A549 (cell line): ENCODE measurements at regions not wholly inside any gene's neighbourhood (a gene's known extent, or its start where the extent isn't known, plus 50 kb on each side); places are given as distances from the start of the nearest gene placed in this dataset.

Source experiments
- ATAC-seq, 2 experiments: fragments of 200-7000 bp in 1 of 2; fragments of >200 bp in 1 of 2; cut with Nextera tagmentation in 1 of 2; cut with Tn5 transposase in 1 of 2; 3 replicates each; pipeline versions ENCODE4 v1.8.0 to v1.9.1; 2018 to 2020; ENCODE audit warnings: mild to moderate bottlenecking in 1 of 2, moderate library complexity in 1 of 2
- CTCF ChIA-PET: fragments of 300-600 bp; sonication (Branson Sonifier 250); formaldehyde crosslinking; extraction: SDS; loops from one replicate; lab custom pipeline; 2021; ENCODE audit warnings: antibody characterized with exemption, inconsistent platforms; lab: Yijun Ruan, JAX
- POLR2A ChIA-PET: fragments of 350-600 bp; formaldehyde crosslinking; extraction: SDS; loops from one replicate; lab custom pipeline; 2021; ENCODE audit warnings: antibody characterized with exemption, inconsistent platforms; lab: Yijun Ruan, JAX
- DNase-seq, 2 experiments: peaks; one replicate each; pipeline versions ENCODE4 v3.0.0 to v3.0.0-alpha.2; 2011 to 2016; ENCODE audit warnings: low read depth in 1 of 2, low spot score in 1 of 2
- FAIRE-seq: peaks from 2 replicates; lab custom pipeline; 2011; peaks lifted over from hg19 to GRCh38; lab: Jason Lieb, UNC
- H3K27ac ChIP-seq, 2 experiments: fragments of >200 bp; sonication (Bioruptor Twin); formaldehyde crosslinking; 3 replicates each; pipeline ENCODE4 v1.5.1; 2016 to 2017
- H3K4me1 ChIP-seq: fragments of >200 bp; sonication (Bioruptor Twin); formaldehyde crosslinking; 3 replicates; pipeline ENCODE4 v1.6.1; 2016
- H3K4me2 ChIP-seq: fragments of >200 bp; sonication (Bioruptor Twin); formaldehyde crosslinking; 3 replicates; pipeline ENCODE4 v1.6.1; 2016
- H3K4me3 ChIP-seq: fragments of >200 bp; sonication (Bioruptor Twin); formaldehyde crosslinking; 3 replicates; pipeline ENCODE4 v1.5.1; 2016
- H3K9me3 ChIP-seq: fragments of >200 bp; sonication (Bioruptor Twin); formaldehyde crosslinking; 3 replicates; pipeline ENCODE4 v1.6.1; 2016
- EHMT2 ChIP-seq: fragments of 200-600 bp; sonication (generic); IDR thresholded peaks from 2 replicates; pipeline ENCODE4 v1.6.1; 2016; ENCODE audit warnings: antibody characterized with exemption, low read depth, mild to moderate bottlenecking, moderate library complexity
- FOSL2 ChIP-seq, 2 experiments: fragments of 450-650 bp in 1 of 2; fragments of >200 bp in 1 of 2; sonication (Bioruptor Twin) in 1 of 2; formaldehyde crosslinking; IDR thresholded peaks; 2 replicates each; pipeline versions ENCODE4 v1.5.0 to v1.6.1; 2016 to 2020; ENCODE audit warnings: mild to moderate bottlenecking in 1 of 2, moderate library complexity in 1 of 2
- GATA3 ChIP-seq: IDR thresholded peaks from 2 replicates; pipeline ENCODE4 v1.6.1; 2012; ENCODE audit warnings: borderline replicate concordance
- HOXA7 ChIP-seq: fragments of 250-450 bp; sonication (Bioruptor Pico); IDR thresholded peaks from 2 replicates; pipeline ENCODE4 v1.5.0; 2020; ENCODE audit warnings: mild to moderate bottlenecking, moderate library complexity
- JUN ChIP-seq, 2 experiments: fragments of >200 bp; sonication (Bioruptor Twin); formaldehyde crosslinking; IDR thresholded peaks; 2 replicates in 1 of 2; 3 replicates in 1 of 2; pipeline ENCODE4 v1.6.1; 2016 to 2017
- MAZ ChIP-seq: fragments of 150-350 bp; IDR thresholded peaks from 2 replicates; pipeline ENCODE4 v1.6.1; 2014; ENCODE audit warnings: antibody characterized with exemption, low read depth, low read length, borderline replicate concordance
- RAD21 ChIP-seq, 2 experiments: fragments of >200 bp in 1 of 2; sonication (Bioruptor Twin) in 1 of 2; formaldehyde crosslinking in 1 of 2; IDR thresholded peaks in 1 of 2; conservative IDR thresholded peaks in 1 of 2; 2 replicates in 1 of 2; 3 replicates in 1 of 2; pipeline ENCODE4 v1.6.1; 2012 to 2018; ENCODE audit warnings: inconsistent platforms in 1 of 2
- RNF2 ChIP-seq: fragments of 200-600 bp; sonication (generic); IDR thresholded peaks from 2 replicates; pipeline ENCODE4 v1.6.1; 2016; ENCODE audit warnings: low read depth, mild to moderate bottlenecking, antibody characterized with exemption, moderate library complexity, borderline replicate concordance
- SMC3 ChIP-seq: fragments of >200 bp; sonication (Bioruptor Twin); formaldehyde crosslinking; IDR thresholded peaks from 3 replicates; pipeline ENCODE4 v1.6.1; 2018; ENCODE audit warnings: inconsistent platforms
- SREBF2 ChIP-seq: fragments of 450-650 bp; IDR thresholded peaks from 2 replicates; pipeline ENCODE4 v1.6.1; 2014; ENCODE audit warnings: mild to moderate bottlenecking, moderate library complexity
- TFCP2L1 ChIP-seq: fragments of 250-450 bp; sonication (Bioruptor Pico); IDR thresholded peaks from 2 replicates; pipeline ENCODE4 v1.5.0; 2021; ENCODE audit warnings: mild to moderate bottlenecking
- TP53 ChIP-seq: fragments of 250-450 bp; sonication (Bioruptor Pico); IDR thresholded peaks from 2 replicates; pipeline ENCODE4 v1.5.0; 2021; ENCODE audit warnings: mild to moderate bottlenecking, moderate library complexity
- ZC3H11A ChIP-seq: fragments of 450-650 bp; IDR thresholded peaks from 2 replicates; pipeline ENCODE4 v1.6.1; 2014; ENCODE audit warnings: antibody characterized with exemption, mild to moderate bottlenecking
- ZNF302 ChIP-seq: fragments of 250-450 bp; sonication (Bioruptor Pico); IDR thresholded peaks from 2 replicates; pipeline ENCODE4 v1.9.0; 2021; ENCODE audit warnings: inconsistent platforms, mild to moderate bottlenecking, moderate library complexity
- WGBS: methylation state at CpG from one replicate; pipeline ENCODE4 v1.1.6; 2017; ENCODE audit errors: missing lambda C conversion rate; 5-methylcytosine and 5-hydroxymethylcytosine counted together
- TF ChIP-seq, protein P1 (sequence below): fragments of >200 bp; sonication (Bioruptor Twin); formaldehyde crosslinking; IDR thresholded peaks from 3 replicates; pipeline ENCODE4 v1.5.1; 2016

DNA sequence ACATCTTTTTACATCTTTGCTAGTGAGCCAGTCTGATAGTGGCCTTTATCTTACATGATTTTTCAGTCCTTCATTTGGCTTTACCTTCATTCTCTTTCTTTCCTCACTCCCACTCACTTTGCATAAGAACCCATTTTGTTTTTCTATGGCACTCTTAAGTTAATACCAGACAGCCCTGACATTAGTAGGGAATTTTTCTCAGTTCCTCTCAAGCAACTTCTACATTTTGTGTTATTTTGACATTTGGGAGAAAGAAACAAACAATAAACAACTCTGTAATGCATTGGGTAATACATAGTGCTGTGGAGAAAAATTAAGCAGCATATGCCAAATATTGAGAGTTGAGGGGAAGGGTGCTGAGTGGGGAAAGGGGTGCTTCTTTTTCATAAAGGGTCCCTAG lies 524.1 kb upstream of the JAG1 start (continued):
- TF ChIP-seq TP53 (CRISPR knock-in tag): no peak
- TF ChIP-seq SMC3: no peak

DNA sequence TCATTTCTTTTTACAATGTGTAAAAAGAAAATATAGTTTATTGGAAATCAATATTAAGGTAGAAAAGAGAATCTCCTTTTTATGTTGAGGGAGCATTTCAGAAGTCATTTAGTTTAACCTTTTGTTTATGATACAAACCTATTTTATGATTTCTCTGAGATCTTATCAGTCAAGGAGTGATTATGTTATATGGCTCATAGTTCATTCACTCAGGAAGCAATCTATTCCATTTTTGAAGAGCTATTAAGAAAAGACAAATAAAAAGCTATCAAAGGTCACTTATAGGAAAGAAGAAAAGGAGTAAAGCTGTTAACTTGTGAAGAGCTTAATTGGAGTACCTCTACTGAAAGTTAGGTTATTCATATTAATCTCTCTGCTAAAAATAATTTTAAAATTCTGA lies 526.6 kb upstream of the JAG1 start:
- no peaks in the 10 kb centered on the region for H3K9me3 ChIP-seq
- peak overlapping the region; percentile 4; the same call in 2 of the 3 replicates for H3K4me2 ChIP-seq
- no peak for ATAC-seq
- POLR2A ChIA-PET: no interaction called here
- H3K4me3 ChIP-seq: no peak overlapping the region
- no peak overlapping the region for H3K27ac ChIP-seq
- no peak for DNase-seq
- peaks cover 29% of the 10 kb centered on the region for H3K4me1 ChIP-seq
- CTCF ChIA-PET: no interaction called here
- TF ChIP-seq GATA3: 0 out of 2 replicates have a peak, but pooled peaks have one; percentile 22
- TF ChIP-seq EHMT2: no peak
- TF ChIP-seq ZNF302 (CRISPR knock-in tag): no peak
- TF ChIP-seq, all 56 proteins: peak for 1
- peak; percentile 84 for FAIRE-seq

DNA sequence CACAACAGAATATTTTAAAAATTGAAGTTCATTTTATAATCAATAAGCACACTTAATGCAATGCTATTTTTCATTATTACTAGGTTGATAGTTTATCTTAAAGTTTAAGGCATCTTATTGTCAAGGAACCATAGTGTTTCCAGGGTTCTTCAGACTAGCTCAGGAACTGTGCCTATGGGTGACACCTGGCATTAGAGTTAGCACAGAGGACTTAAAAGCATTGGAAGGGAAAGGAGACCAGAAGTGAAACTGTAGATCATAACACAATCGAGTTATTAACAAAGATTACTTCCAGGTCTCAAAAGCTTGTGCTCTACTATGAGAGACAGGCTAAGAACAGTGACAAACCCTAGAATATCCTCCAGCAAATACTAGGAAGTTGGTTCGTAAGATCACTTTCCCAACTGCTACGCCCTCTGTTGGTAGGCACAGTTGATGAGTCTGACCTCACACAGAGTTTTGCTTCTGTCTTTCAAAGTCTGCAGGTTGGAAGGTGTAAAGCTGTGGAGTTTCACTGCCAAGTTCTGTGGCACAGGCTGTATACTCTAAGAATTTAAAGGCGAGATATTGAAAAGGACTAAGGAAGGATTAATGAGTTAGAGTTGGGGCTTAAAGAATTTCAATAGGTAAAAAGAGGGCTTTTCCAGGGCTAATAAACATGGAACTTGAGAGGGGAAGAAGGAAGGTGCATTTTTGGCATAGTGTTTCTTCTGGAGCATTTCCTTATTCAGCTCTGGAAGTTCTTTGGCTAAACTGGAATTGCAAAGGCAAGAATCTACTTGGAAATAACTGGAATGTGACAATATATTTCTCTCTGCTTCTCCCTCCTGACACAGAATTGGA lies 531.3 kb upstream of the JAG1 start:
- ATAC-seq: peak; percentile 62 to 76
- CTCF ChIA-PET: interaction anchor here (0.5 to 4.5 kb wide), 65 partner anchors 8 to 1227 kb away, joined by 3 to 53 read pairs (median 3); partner anchors contain the start of gene JAG1
- DNase-seq: peak; percentile 53 to 89
- 10% methylated on average over 4 of the region's 4 CpGs for WGBS
- no peak overlapping the region for H3K4me3 ChIP-seq
- H3K27ac ChIP-seq: peak overlapping the region; percentile 82 to 87
- POLR2A ChIA-PET: interaction anchor here (0.7 to 4.4 kb wide), 2 partner anchors 355 to 532 kb away, joined by 3 to 79 read pairs; partner anchors contain the start of gene JAG1
- peak overlapping the region; percentile 22; the same call in 2 of the 3 replicates for H3K4me2 ChIP-seq
- peaks cover 61% of the 10 kb centered on the region for H3K4me1 ChIP-seq
- peak; percentile 100 for FAIRE-seq
- H3K9me3 ChIP-seq: no peaks in the 10 kb centered on the region
- TF ChIP-seq, protein P1, sequence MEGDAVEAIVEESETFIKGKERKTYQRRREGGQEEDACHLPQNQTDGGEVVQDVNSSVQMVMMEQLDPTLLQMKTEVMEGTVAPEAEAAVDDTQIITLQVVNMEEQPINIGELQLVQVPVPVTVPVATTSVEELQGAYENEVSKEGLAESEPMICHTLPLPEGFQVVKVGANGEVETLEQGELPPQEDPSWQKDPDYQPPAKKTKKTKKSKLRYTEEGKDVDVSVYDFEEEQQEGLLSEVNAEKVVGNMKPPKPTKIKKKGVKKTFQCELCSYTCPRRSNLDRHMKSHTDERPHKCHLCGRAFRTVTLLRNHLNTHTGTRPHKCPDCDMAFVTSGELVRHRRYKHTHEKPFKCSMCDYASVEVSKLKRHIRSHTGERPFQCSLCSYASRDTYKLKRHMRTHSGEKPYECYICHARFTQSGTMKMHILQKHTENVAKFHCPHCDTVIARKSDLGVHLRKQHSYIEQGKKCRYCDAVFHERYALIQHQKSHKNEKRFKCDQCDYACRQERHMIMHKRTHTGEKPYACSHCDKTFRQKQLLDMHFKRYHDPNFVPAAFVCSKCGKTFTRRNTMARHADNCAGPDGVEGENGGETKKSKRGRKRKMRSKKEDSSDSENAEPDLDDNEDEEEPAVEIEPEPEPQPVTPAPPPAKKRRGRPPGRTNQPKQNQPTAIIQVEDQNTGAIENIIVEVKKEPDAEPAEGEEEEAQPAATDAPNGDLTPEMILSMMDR: peak; percentile 89
- no peak for TF ChIP-seq TFCP2L1
- peak; percentile 90 for TF ChIP-seq SMC3
- TF ChIP-seq RAD21 (conservative IDR thresholded peaks at IDR 0.05 in 1 of 2, IDR thresholded peaks at IDR 0.05 in 1 of 2): peak; percentile 84 to 91
- no peak for TF ChIP-seq FOSL2 (IDR thresholded peaks at IDR 0.05)
- TF ChIP-seq FOSL2 (CRISPR knock-in tag; IDR thresholded peaks at IDR 0.05): 0 out of 2 replicates have a peak, but pooled peaks have one; percentile 6

DNA sequence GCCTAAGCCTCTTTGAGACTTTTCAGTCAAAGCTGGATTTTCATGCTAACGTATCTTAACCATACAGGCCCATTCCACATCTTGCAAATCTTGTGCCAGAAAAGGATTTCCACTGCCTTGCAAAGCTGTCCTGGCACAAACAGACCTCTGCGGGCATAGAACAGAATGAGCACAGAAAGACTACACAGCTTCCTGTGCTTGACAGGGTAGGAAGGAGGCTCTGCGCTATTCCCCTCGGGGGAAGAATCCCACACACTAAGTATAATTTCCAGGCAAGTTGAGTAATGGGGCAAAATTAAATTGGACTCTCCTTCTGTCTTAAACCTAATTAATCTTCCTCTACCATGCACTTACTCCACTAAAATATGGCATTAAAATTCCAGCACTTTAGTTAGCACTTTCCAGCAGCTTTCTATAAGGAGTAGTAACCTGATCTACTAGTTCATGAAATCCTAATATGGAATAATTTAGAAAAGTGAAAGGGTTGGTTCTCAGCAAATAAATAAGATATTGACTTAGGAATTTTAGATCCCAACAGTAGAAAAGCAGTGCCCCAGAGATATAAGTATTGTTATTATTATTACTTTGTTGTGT lies 532.1 kb upstream of the JAG1 start:
- FAIRE-seq (peak; percentile 93), ATAC-seq (no peak), DNase-seq (no peak)
- Histone ChIP-seq H3K27ac (peak overlapping the region; percentile 82 to 87), H3K4me2 (peak overlapping the region; percentile 22; the same call in 2 of the 3 replicates), H3K4me1 (peaks cover 55% of the 10 kb centered on the region), H3K4me3 (no peak overlapping the region), H3K9me3 (no peaks in the 10 kb centered on the region)
- ChIA-PET CTCF (interaction anchor here (0.6 to 4.5 kb wide), 53 partner anchors 7 to 1227 kb away, joined by 3 to 53 read pairs (median 4); partner anchors contain the start of gene JAG1), POLR2A (interaction anchor here (4.4 kb wide), 1 partner anchor 533 kb away, joined by 79 read pairs; the partner anchor contains the start of gene JAG1)
- 89% methylated on average over 4 of the region's 4 CpGs for WGBS
- no peak for TF ChIP-seq ZC3H11A
- no peak for TF ChIP-seq SREBF2
- no peak for TF ChIP-seq JUN (IDR thresholded peaks at IDR 0.05)
- TF ChIP-seq GATA3: no peak
- TF ChIP-seq MAZ: no peak
- no peak for TF ChIP-seq HOXA7 (CRISPR knock-in tag)
- no peak for TF ChIP-seq RNF2
